GM12878 (cell line): ENCODE measurements at regions not wholly inside any gene's neighbourhood (a gene's known extent, or its start where the extent isn't known, plus 50 kb on each side); places are given as distances from the start of the nearest gene placed in this dataset.

ENCODE experiments used
- ATAC-seq: fragments of 200-7000 bp; cut with Tn5 transposase; 3 replicates; pipeline ENCODE4 v1.9.1; 2020; ENCODE audit warnings: mild to moderate bottlenecking, moderate library complexity
- BruUV-seq: library from RNA; stranded (reverse); fragments of 400-500 nt; replicated peaks from 2 replicates; lab custom pipeline; 2021; lab: Mats Ljungman, UMichigan
- CTCF ChIA-PET: fragments of 300-600 bp; sonication (Branson Sonifier 250); formaldehyde crosslinking; extraction: SDS; loops from one replicate; lab custom pipeline; 2021; ENCODE audit warnings: inconsistent platforms; lab: Yijun Ruan, JAX
- POLR2A ChIA-PET: fragments of 350-600 bp; formaldehyde crosslinking; extraction: SDS; loops from one replicate; lab custom pipeline; 2021; ENCODE audit warnings: inconsistent platforms; lab: Charles Lee
- RAD21 ChIA-PET: fragments of 300-600 bp; sonication (Branson Sonifier 250); formaldehyde crosslinking; loops from one replicate; lab custom pipeline; 2023; ENCODE audit warnings: antibody characterized with exemption; ENCODE audit not compliant: unreplicated experiment; lab: Charles Lee
- SMC1A ChIA-PET: fragments of 300-600 bp; sonication (Branson Sonifier 250); formaldehyde crosslinking; loops from one replicate; lab custom pipeline; 2023; ENCODE audit not compliant: unreplicated experiment, uncharacterized antibody; lab: Charles Lee
- DNase-seq: peaks from one replicate; pipeline ENCODE4 v3.0.0-alpha.2; 2011; ENCODE audit warnings: low read depth, low spot score
- FAIRE-seq: peaks from 3 replicates; lab custom pipeline; 2011; peaks lifted over from hg19 to GRCh38; lab: Jason Lieb, UNC
- H2AFZ ChIP-seq: 2 replicates; pipeline ENCODE4 v1.6.0; 2011; ENCODE audit warnings: low read depth, low read length, control low read depth; ENCODE audit not compliant: control insufficient read depth
- H3K27ac ChIP-seq: 2 replicates; pipeline ENCODE4 v1.5.1; 2011; ENCODE audit warnings: control low read depth; ENCODE audit not compliant: control insufficient read depth, insufficient read depth
- H3K27me3 ChIP-seq, 2 experiments: replicated peaks in 1 of 2; 2 replicates each; pipeline versions ENCODE4 v1.6.0 to v1.6.1; 2011; ENCODE audit warnings: low read length in 1 of 2; ENCODE audit not compliant: control insufficient read depth in 2 of 2, insufficient read depth in 2 of 2
- H3K36me3 ChIP-seq, 2 experiments: 2 replicates each; pipeline ENCODE4 v1.5.1; 2011; ENCODE audit warnings: low read length in 1 of 2; ENCODE audit not compliant: control insufficient read depth in 2 of 2, insufficient read depth in 2 of 2
- H3K4me1 ChIP-seq: 2 replicates; pipeline ENCODE4 v1.6.1; 2011; ENCODE audit warnings: mild to moderate bottlenecking, low read length, moderate library complexity, mixed read lengths; ENCODE audit not compliant: control insufficient read depth, insufficient read depth
- H3K4me2 ChIP-seq: 2 replicates; pipeline ENCODE4 v1.6.0; 2011; ENCODE audit warnings: control low read depth; ENCODE audit not compliant: control insufficient read depth, insufficient read depth
- H3K4me3 ChIP-seq: fragments of 200-600 bp; sonication (generic); 2 replicates; pipeline ENCODE4 v1.5.1; 2016
- H3K79me2 ChIP-seq: 2 replicates; pipeline ENCODE4 v1.6.0; 2011; ENCODE audit warnings: low read length; ENCODE audit not compliant: control insufficient read depth, insufficient read depth
- H3K9ac ChIP-seq: 2 replicates; pipeline ENCODE4 v1.8.0; 2011; ENCODE audit warnings: low read length, control low read depth, mixed read lengths; ENCODE audit not compliant: control insufficient read depth, insufficient read depth
- H3K9me3 ChIP-seq: replicated peaks from 3 replicates; pipeline ENCODE4 v1.5.1; 2011; ENCODE audit warnings: mild to moderate bottlenecking, low read length; ENCODE audit not compliant: control insufficient read depth, insufficient read depth
- H4K20me1 ChIP-seq: 2 replicates; pipeline ENCODE4 v1.6.0; 2011; ENCODE audit not compliant: control insufficient read depth, insufficient read depth
- ASH2L ChIP-seq: fragments of 300-600, 200-600 bp; sonication (generic); IDR thresholded peaks from 2 replicates; pipeline ENCODE4 v1.6.1; 2017; ENCODE audit warnings: low read depth, mild to moderate bottlenecking, borderline replicate concordance
- ATF2 ChIP-seq: IDR thresholded peaks from 2 replicates; pipeline ENCODE4 v1.6.1; 2012; ENCODE audit warnings: low read length, inconsistent platforms
- BMI1 ChIP-seq: fragments of 450-650 bp; IDR thresholded peaks from 2 replicates; pipeline ENCODE4 v1.6.1; 2016; ENCODE audit warnings: mild to moderate bottlenecking, moderate library complexity, borderline replicate concordance
- CHD4 ChIP-seq: fragments of 200-600 bp; sonication (generic); IDR thresholded peaks from 2 replicates; pipeline ENCODE4 v1.6.1; 2016; ENCODE audit warnings: mild to moderate bottlenecking
- E2F8 ChIP-seq: fragments of 450-650 bp; IDR thresholded peaks from 2 replicates; pipeline ENCODE4 v1.6.1; 2018; ENCODE audit warnings: mild to moderate bottlenecking, low read depth, moderate library complexity; ENCODE audit not compliant: partially characterized antibody
- GABPA ChIP-seq: IDR thresholded peaks from 2 replicates; pipeline ENCODE4 v1.6.1; 2014; ENCODE audit warnings: antibody characterized with exemption, low read depth, mild to moderate bottlenecking, inconsistent platforms
- HCFC1 ChIP-seq: fragments of 150-350 bp; IDR thresholded peaks from 2 replicates; pipeline ENCODE4 v1.6.1; 2014; ENCODE audit warnings: low read length
- HDAC2 ChIP-seq: fragments of 200-600 bp; sonication (generic); IDR thresholded peaks from 2 replicates; pipeline ENCODE4 v1.6.1; 2017
- IKZF1 ChIP-seq: fragments of 450-650 bp; conservative IDR thresholded peaks from 2 replicates; pipeline ENCODE4 v1.6.1; 2017; ENCODE audit warnings: antibody characterized with exemption, mild to moderate bottlenecking
- NBN ChIP-seq: fragments of 450-650 bp; IDR thresholded peaks from 2 replicates; pipeline ENCODE4 v1.6.1; 2016
- RCOR1 ChIP-seq: conservative IDR thresholded peaks from 2 replicates; pipeline ENCODE4 v1.6.1; 2012; ENCODE audit warnings: low read depth, low read length, improper control_type of control experiment
- SIN3A ChIP-seq: IDR thresholded peaks from 2 replicates; pipeline ENCODE4 v1.6.1; 2012; ENCODE audit warnings: low read depth, low read length, improper control_type of control experiment
- TCF7 ChIP-seq: IDR thresholded peaks from 2 replicates; pipeline ENCODE4 v1.6.1; 2014; ENCODE audit warnings: antibody characterized with exemption, borderline replicate concordance
- WGBS: methylation state at CpG from one replicate; pipeline ENCODE4 v1.1.6; 2016; ENCODE audit warnings: low lambda C conversion rate; ENCODE audit not compliant: insufficient replicate concordance, insufficient coverage; ENCODE audit errors: missing lambda C conversion rate; 5-methylcytosine and 5-hydroxymethylcytosine counted together
- in situ Hi-C: fragments of 300-500 bp; cut with MboI; formaldehyde crosslinking; loops from 9 replicates; pipeline ENCODE4 v1.14.3; 2018; ENCODE audit warnings: mixed read lengths
- intact Hi-C: fragments of 100-400 bp; cut with micrococcal nuclease; formaldehyde crosslinking; loops from one replicate; pipeline ENCODE4 v1.14.2; 2022; ENCODE audit not compliant: unreplicated experiment
- TF ChIP-seq, protein P1 (sequence below): fragments of 450-650 bp; formaldehyde crosslinking; IDR thresholded peaks from 2 replicates; pipeline ENCODE4 v1.4.0; 2022; ENCODE audit warnings: mild to moderate bottlenecking, moderate library complexity

- RAD21 ChIA-PET = no interaction called here
- no peaks in the 10 kb centered on the region for H3K9me3 ChIP-seq
- no peaks in the 10 kb centered on the region for H3K27me3 ChIP-seq
- no peaks in the 10 kb centered on the region for H3K79me2 ChIP-seq
- ATAC-seq (no peak), FAIRE-seq (no peak)
- in situ Hi-C loops (loop anchor here (10.0 to 25.0 kb wide), 2 partner anchors 213 to 1001 kb away; no protein-coding TSS in a partner anchor), intact Hi-C loops (loop anchor here (5.0 to 10.0 kb wide), 2 partner anchors 294 to 357 kb away; partner anchors contain the start of gene NIPSNAP3A)
- H3K9ac ChIP-seq = no peak overlapping the region
- POLR2A ChIA-PET = no interaction called here
- no peak overlapping the region for H3K27ac ChIP-seq
- SMC1A ChIA-PET = no interaction called here
- no peaks in the 10 kb centered on the region for H3K4me1 ChIP-seq
- H3K4me3 ChIP-seq = no peak overlapping the region
- TF ChIP-seq ATF2 = no peak
- no peak for TF ChIP-seq SIN3A
- TF ChIP-seq HCFC1 = no peak
- no peak for TF ChIP-seq HDAC2
- no peak for TF ChIP-seq IKZF1
- TF ChIP-seq, protein P1, sequence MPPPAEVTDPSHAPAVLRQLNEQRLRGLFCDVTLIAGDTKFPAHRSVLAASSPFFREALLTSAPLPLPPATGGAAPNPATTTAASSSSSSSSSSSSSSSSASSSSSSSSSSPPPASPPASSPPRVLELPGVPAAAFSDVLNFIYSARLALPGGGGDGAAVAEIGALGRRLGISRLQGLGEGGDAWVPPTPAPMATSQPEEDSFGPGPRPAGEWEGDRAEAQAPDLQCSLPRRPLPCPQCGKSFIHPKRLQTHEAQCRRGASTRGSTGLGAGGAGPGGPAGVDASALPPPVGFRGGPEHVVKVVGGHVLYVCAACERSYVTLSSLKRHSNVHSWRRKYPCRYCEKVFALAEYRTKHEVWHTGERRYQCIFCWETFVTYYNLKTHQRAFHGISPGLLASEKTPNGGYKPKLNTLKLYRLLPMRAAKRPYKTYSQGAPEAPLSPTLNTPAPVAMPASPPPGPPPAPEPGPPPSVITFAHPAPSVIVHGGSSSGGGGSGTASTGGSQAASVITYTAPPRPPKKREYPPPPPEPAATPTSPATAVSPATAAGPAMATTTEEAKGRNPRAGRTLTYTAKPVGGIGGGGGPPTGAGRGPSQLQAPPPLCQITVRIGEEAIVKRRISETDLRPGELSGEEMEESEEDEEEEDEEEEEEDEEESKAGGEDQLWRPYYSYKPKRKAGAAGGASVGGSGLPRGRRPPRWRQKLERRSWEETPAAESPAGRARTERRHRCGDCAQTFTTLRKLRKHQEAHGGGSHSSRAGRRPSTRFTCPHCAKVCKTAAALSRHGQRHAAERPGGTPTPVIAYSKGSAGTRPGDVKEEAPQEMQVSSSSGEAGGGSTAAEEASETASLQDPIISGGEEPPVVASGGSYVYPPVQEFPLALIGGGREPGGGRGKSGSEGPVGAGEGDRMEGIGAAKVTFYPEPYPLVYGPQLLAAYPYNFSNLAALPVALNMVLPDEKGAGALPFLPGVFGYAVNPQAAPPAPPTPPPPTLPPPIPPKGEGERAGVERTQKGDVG (CRISPR knock-in tag) = no peak
- no peak for TF ChIP-seq ASH2L
- TF ChIP-seq TCF7 = no peak
- TF ChIP-seq E2F8 = no peak
- TF ChIP-seq GABPA = no peak
- no peak for TF ChIP-seq NBN
- TF ChIP-seq RCOR1 = no peak
- no peak for TF ChIP-seq BMI1
- TF ChIP-seq CHD4 = no peak
- TF ChIP-seq, all 136 proteins: peak for 0
- no TSS peak for BruUV-seq
- no peak for DNase-seq
- no peaks in the 10 kb centered on the region for H4K20me1 ChIP-seq
- WGBS = 40% methylated on average over 3 of the region's 3 CpGs
- no peak overlapping the region for H2AFZ ChIP-seq
- CTCF ChIA-PET = interaction anchor here (1.6 to 4.3 kb wide), 2 partner anchors 212 to 355 kb away, joined by 3 to 48 read pairs; no protein-coding TSS in a partner anchor
- H3K36me3 ChIP-seq = no peaks in the 10 kb centered on the region
- H3K4me2 ChIP-seq = no peak overlapping the region
Measured at GRCh38 chr9:104388071-104388470, 116.0 kb upstream of the OR13F1 start.
